HG02943 (cell line): ENCODE measurements at regions not wholly inside any gene's neighbourhood (a gene's known extent, or its start where the extent isn't known, plus 50 kb on each side); places are given as distances from the start of the nearest gene placed in this dataset.

Experiments used
- ATAC-seq: cut with Tn5 transposase; IDR thresholded peaks from one replicate; pipeline ENCODE4 v1.9.1; 2021; ENCODE audit warnings: mild to moderate bottlenecking, low read depth, moderate library complexity; ENCODE audit not compliant: unreplicated experiment

GRCh38 chr2:19300961-19301360 is 57.5 kb downstream of the OSR1 start:
- ATAC-seq = no peak

DNA sequence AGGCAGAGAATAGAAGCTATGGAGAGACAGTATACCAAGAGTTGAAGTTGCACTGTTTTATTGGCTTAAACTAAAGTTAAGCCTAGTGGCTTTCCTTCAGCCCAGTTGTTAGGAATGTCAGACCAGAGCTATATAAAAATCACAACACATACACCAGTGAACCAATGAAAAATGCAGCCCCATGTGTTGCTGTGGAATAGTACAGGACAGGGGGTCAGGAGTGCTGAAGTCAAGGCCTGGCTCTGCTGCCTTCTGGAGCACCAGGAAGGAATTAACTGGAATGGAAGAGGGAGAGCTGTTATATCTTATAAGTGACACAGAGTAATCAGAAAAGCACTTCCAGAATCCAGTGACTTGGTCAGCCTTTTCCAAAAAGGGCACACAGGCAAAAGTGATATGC is 58.9 kb downstream of the OSR1 start:
- no peak for ATAC-seq

- no peak for ATAC-seq
These were observed 59.4 kb downstream of the OSR1 start for GRCh38 chr2:19299032-19299431.

GRCh38 chr2:19297716-19298115 is 60.7 kb downstream of the OSR1 start:
- no peak for ATAC-seq

- ATAC-seq = no peak
These were observed 62.4 kb downstream of the OSR1 start for GRCh38 chr2:19295998-19296502.

DNA sequence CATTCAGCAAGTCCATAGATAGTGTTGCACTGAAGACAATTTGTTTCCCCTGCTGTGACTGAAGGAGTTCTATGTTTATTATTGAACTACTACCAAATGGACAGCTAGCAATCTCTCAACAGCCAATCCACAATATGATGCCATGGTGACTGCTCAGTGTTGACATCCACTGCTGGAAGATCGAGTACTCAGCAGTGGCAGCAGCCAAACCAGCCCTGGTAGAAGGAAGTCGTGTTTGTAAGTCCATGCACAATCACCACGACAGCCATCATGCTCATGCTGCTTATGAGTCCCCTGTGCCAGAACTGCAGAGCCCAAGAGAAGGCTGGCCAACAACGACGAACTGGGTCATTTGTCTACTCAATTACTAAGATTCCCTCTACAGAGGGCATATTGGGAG is 66.4 kb downstream of the OSR1 start:
- ATAC-seq = no peak

DNA sequence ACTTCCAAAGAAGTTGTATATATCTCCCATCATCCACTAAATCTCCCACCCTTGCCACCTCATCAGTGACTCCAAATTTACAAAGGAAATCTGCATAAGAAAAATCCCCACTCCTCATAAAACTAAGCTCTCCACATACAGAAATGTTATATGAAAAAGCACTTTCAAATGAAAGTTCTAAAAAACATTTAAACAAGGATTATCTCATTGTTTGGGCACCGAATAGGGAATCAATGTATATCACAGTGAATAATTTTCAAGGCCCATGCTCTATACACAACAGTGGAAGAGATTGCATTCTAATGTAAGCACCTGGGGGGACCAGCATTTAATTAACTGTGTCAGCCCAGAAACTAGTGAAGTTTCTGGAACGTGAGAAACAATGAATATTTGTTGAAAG is 70.1 kb downstream of the OSR1 start:
- ATAC-seq = no peak

- no peak for ATAC-seq
These were observed 71.1 kb downstream of the OSR1 start for GRCh38 chr2:19287324-19287723.

GRCh38 chr2:19282305-19282704 is 76.1 kb downstream of the OSR1 start:
- ATAC-seq = no peak

- no peak for ATAC-seq
These were observed 84.0 kb downstream of the OSR1 start for GRCh38 chr2:19274439-19274838.

DNA sequence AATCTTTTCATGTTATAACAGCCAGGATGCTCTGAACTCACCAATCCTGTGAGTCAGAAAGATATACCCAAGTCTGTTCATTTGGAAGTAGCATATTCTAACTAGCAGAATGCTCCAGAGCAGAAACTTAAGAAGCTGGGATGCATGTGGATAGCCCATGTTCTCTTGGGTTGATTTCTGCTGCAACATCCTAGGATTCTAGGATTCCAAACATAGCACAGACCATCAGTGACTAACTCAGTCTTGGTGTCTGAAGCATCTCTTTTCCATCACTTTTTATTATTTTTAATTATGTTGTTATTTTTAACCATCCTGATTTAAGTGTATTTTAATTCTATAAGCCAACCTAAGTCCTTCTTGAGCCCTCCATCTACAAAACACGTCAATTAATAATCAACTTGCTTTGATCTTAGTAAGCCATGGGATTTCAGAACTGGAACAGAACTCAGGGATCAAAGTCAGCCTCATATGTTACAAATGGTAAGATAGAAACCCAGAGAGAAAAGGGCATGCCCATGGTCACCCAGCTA is 85.4 kb downstream of the OSR1 start:
- ATAC-seq = no peak

GRCh38 chr2:19272039-19272438 is 86.4 kb downstream of the OSR1 start:
- no peak for ATAC-seq

DNA sequence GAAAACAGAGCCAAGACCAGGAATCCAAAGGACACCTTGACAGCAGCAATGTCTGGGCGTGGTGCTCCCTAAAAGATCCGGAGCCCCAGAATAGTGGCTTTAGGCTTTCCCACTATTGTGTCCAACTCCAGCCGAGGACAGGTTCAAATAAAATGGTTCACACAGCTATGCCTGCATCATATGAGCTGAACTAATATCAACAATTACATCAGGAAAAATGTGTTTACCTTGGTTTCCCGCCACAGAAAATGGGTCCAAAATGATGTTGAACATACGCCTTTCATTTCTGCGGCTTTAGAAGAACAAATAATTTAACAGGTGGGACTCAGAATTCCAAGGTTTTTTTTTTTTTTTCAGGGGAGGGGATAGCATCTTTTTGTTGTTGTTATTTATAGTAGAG is 93.6 kb downstream of the OSR1 start:
- ATAC-seq = no peak

GRCh38 chr2:19262150-19262549 is 96.3 kb downstream of the OSR1 start:
- no peak for ATAC-seq

DNA sequence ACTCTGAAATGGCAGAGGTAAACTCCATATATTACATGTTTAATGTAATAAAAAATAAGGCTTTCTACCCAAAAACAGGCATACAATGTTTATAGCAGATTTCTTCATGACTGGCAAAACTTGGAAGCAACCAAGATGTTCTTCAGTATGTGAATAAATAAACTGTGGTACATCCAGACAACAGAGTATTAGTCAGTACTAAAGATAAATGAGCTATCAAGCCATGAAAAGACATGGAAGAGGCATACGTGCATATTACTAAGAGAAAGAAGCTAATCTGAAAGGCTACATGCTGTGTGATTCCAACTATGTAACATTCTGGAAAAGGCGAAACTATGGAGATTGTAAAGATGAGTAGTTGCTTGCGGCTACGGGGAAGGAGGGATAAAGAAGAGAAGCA is 97.4 kb downstream of the OSR1 start:
- ATAC-seq = no peak

- no peak for ATAC-seq
These were observed 102.3 kb downstream of the OSR1 start for GRCh38 chr2:19256121-19256601.

- no peak for ATAC-seq
These were observed 102.9 kb downstream of the OSR1 start for GRCh38 chr2:19255481-19255880.

DNA sequence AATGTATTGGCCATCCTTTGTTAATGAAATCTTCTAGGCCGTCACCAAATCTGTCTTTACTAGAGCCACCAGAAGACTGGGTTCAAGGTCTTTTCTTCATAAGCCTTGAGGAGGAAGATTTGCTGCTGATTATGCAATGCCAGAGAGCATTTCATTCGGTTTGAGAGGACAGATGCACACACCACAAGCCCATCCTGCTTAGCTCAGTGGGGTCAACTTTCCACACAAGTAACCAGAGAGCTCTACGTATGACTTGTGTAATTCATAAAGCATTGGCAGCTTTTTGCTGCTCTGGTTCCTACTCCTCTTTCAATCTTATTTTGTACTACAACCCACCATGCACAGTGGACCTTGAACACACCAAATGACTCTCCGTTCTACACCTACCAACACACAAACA is 106.9 kb downstream of the OSR1 start:
- no peak for ATAC-seq

- ATAC-seq = no peak
These were observed 107.5 kb downstream of the OSR1 start for GRCh38 chr2:19250906-19251305.

DNA sequence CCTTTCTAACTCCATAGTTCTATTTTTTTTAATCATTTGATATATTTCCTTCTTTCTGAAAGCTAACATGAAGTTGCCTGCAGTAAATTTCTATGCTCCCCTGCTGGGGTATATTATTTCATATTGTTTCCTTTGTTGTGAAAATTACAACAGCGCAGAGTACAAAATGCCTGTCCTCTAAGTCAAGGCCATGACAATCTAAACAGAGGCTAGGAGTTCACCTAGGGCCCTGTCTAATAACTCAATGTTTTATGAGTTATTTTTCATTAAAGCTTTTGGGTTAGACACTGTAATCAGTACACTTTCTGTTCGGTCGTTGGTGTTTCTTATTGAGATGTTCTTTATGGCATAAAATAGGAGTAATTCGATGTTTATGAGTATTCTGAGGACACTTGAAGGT is 111.2 kb downstream of the OSR1 start:
- ATAC-seq = no peak

- ATAC-seq = no peak
These were observed 111.9 kb downstream of the OSR1 start for GRCh38 chr2:19246496-19246895.

- ATAC-seq = no peak
These were observed 113.7 kb downstream of the OSR1 start for GRCh38 chr2:19244460-19245363.
